Ascending aorta (tissue), 2 donors: ENCODE measurements at regions not wholly inside any gene's neighbourhood (a gene's known extent, or its start where the extent isn't known, plus 50 kb on each side); places are given as distances from the start of the nearest gene placed in this dataset.

ENCODE experiments used
- DNase-seq, 2 donors: peaks; one replicate each; pipeline ENCODE4 v3.0.0-alpha.2; 2019; ENCODE audit warnings: low spot score in 2 of 2
- H3K27ac ChIP-seq, 2 donors: fragments of 200-600 bp; sonication (generic); one replicate each; pipeline ENCODE4 v1.5.1; 2016 to 2017; ENCODE audit warnings: mild to moderate bottlenecking in 1 of 2
- H3K27me3 ChIP-seq: fragments of 200-600 bp; sonication (generic); one replicate; pipeline ENCODE4 v1.5.1; 2017
- H3K36me3 ChIP-seq, 2 donors: fragments of 200-600 bp; sonication (generic); one replicate each; pipeline ENCODE4 v1.5.1; 2016
- H3K4me1 ChIP-seq, 2 donors: fragments of 200-600 bp; sonication (generic); one replicate each; pipeline ENCODE4 v1.5.1; 2016 to 2017; ENCODE audit warnings: mild to moderate bottlenecking in 1 of 2
- H3K4me3 ChIP-seq, 2 donors: fragments of 200-600 bp; sonication (generic); one replicate each; pipeline ENCODE4 v1.5.1; 2016 to 2017; ENCODE audit warnings: mild to moderate bottlenecking in 1 of 2
- H3K9me3 ChIP-seq, 2 donors: fragments of 200-600 bp; sonication (generic); one replicate each; pipeline ENCODE4 v1.5.1; 2016
- CTCF ChIP-seq, 3 experiments: fragments of 200-600 bp in 2 of 3; fragments of 450-650 bp in 1 of 3; sonication (generic) in 2 of 3; IDR thresholded peaks; one replicate each; pipeline ENCODE4 v1.5.1; 2016 to 2019; ENCODE audit warnings: antibody characterized with exemption in 3 of 3, mild to moderate bottlenecking in 1 of 3, moderate library complexity in 1 of 3
- intact Hi-C: fragments of 100-400 bp; cut with DNase I; formaldehyde crosslinking; loops from one replicate; pipeline ENCODE4 v1.15.1; 2023

- no peaks in the 10 kb centered on the region for H3K27me3 ChIP-seq
- DNase-seq: no peak
- H3K9me3 ChIP-seq: no peaks in the 10 kb centered on the region
- TF ChIP-seq CTCF (IDR thresholded peaks at IDR 0.05): no peak
- intact Hi-C loops: no loop called here
- H3K27ac ChIP-seq: no peak overlapping the region
- no peak overlapping the region for H3K4me3 ChIP-seq
- no peaks in the 10 kb centered on the region for H3K36me3 ChIP-seq
- no peaks in the 10 kb centered on the region for H3K4me1 ChIP-seq
Observed at GRCh38 chr13:84864341-84864740, 934.9 kb downstream of the SLITRK6 start.

- intact Hi-C loops: no loop called here
- no peak overlapping the region for H3K4me3 ChIP-seq
- no peak for TF ChIP-seq CTCF (IDR thresholded peaks at IDR 0.05)
- no peak for DNase-seq
- H3K27me3 ChIP-seq: no peaks in the 10 kb centered on the region
- H3K4me1 ChIP-seq: no peaks in the 10 kb centered on the region
- no peak overlapping the region for H3K27ac ChIP-seq
- no peaks in the 10 kb centered on the region for H3K9me3 ChIP-seq
- no peaks in the 10 kb centered on the region for H3K36me3 ChIP-seq
Observed at GRCh38 chr13:84847107-84847506, 952.1 kb downstream of the SLITRK6 start.

- Histone ChIP-seq H3K9me3 (no peaks in the 10 kb centered on the region), H3K36me3 (no peaks in the 10 kb centered on the region), H3K4me1 (no peaks in the 10 kb centered on the region), H3K4me3 (no peak overlapping the region), H3K27me3 (no peaks in the 10 kb centered on the region), H3K27ac (no peak overlapping the region)
- DNase-seq: no peak
- no peak for TF ChIP-seq CTCF (IDR thresholded peaks at IDR 0.05)
- intact Hi-C loops: no loop called here
Observed at GRCh38 chr13:84845907-84846619, 953.2 kb downstream of the SLITRK6 start.

GRCh38 chr13:84844473-84844872 lies 954.7 kb downstream of the SLITRK6 start:
- intact Hi-C loops: no loop called here
- H3K36me3 ChIP-seq: no peaks in the 10 kb centered on the region
- TF ChIP-seq CTCF (IDR thresholded peaks at IDR 0.05): no peak
- H3K4me1 ChIP-seq: no peaks in the 10 kb centered on the region
- DNase-seq: no peak
- no peaks in the 10 kb centered on the region for H3K27me3 ChIP-seq
- H3K27ac ChIP-seq: no peak overlapping the region
- H3K9me3 ChIP-seq: no peaks in the 10 kb centered on the region
- no peak overlapping the region for H3K4me3 ChIP-seq

GRCh38 chr13:84843368-84843767 lies 955.9 kb downstream of the SLITRK6 start:
- no peaks in the 10 kb centered on the region for H3K9me3 ChIP-seq
- H3K27ac ChIP-seq: no peak overlapping the region
- DNase-seq: no peak
- H3K27me3 ChIP-seq: no peaks in the 10 kb centered on the region
- no peaks in the 10 kb centered on the region for H3K36me3 ChIP-seq
- no peak for TF ChIP-seq CTCF (IDR thresholded peaks at IDR 0.05)
- no peak overlapping the region for H3K4me3 ChIP-seq
- no peaks in the 10 kb centered on the region for H3K4me1 ChIP-seq
- intact Hi-C loops: no loop called here

GRCh38 chr13:84834201-84834600 lies 951.9 kb upstream of the SLITRK1 start:
- H3K4me1 ChIP-seq: no peaks in the 10 kb centered on the region
- intact Hi-C loops: no loop called here
- no peak overlapping the region for H3K27ac ChIP-seq
- no peak for DNase-seq
- no peaks in the 10 kb centered on the region for H3K9me3 ChIP-seq
- H3K36me3 ChIP-seq: no peaks in the 10 kb centered on the region
- H3K4me3 ChIP-seq: no peak overlapping the region
- no peak for TF ChIP-seq CTCF (IDR thresholded peaks at IDR 0.05)
- H3K27me3 ChIP-seq: no peaks in the 10 kb centered on the region
